Activated T-helper 17 cell treated with anti-CD3 and anti-CD28 coated beads, Interleukin-2, amount 50 U/mL, for 72 hours (primary cell): ENCODE measurements at regions not wholly inside any gene's neighbourhood (a gene's known extent, or its start where the extent isn't known, plus 50 kb on each side); places are given as distances from the start of the nearest gene placed in this dataset.

Experiments
- ATAC-seq: fragments of 150-1000 bp; cut with Tn5 transposase; replicated peaks from 2 replicates; pipeline ENCODE4 v1.10.0; 2021; ENCODE audit warnings: mild to moderate bottlenecking, moderate library complexity
- H3K27ac Mint-ChIP-seq: one replicate; pipeline ENCODE4 v1.8.0; 2022; ENCODE audit warnings: mixed read lengths
- H3K27me3 Mint-ChIP-seq: one replicate; pipeline ENCODE4 v1.8.0; 2022; ENCODE audit warnings: mixed read lengths
- H3K36me3 Mint-ChIP-seq: one replicate; pipeline ENCODE4 v1.8.0; 2022; ENCODE audit warnings: low read depth, mild to moderate bottlenecking, mixed read lengths
- H3K4me1 Mint-ChIP-seq: one replicate; pipeline ENCODE4 v1.8.0; 2022; ENCODE audit warnings: mixed read lengths
- H3K4me3 Mint-ChIP-seq: one replicate; pipeline ENCODE4 v1.8.0; 2022; ENCODE audit warnings: mild to moderate bottlenecking, mixed read lengths
- H3K9me3 Mint-ChIP-seq: one replicate; pipeline ENCODE4 v1.8.0; 2022; ENCODE audit warnings: mixed read lengths

- H3K27me3 Mint-ChIP-seq, result no peaks in the 10 kb centered on the region
- peaks cover 4% of the 10 kb centered on the region for H3K9me3 Mint-ChIP-seq
- H3K4me1 Mint-ChIP-seq, result no peaks in the 10 kb centered on the region
- no peak for ATAC-seq
- no peak overlapping the region for H3K27ac Mint-ChIP-seq
- H3K36me3 Mint-ChIP-seq, result no peaks in the 10 kb centered on the region
- H3K4me3 Mint-ChIP-seq, result no peak overlapping the region
Observed at GRCh38 chr13:57511603-57512002, 119.9 kb upstream of the PCDH17 start.

GRCh38 chr13:57527114-57527735 is 104.3 kb upstream of the PCDH17 start:
- Mint-ChIP-seq H3K36me3 (no peaks in the 10 kb centered on the region), H3K27ac (no peak overlapping the region), H3K27me3 (no peaks in the 10 kb centered on the region), H3K4me1 (no peaks in the 10 kb centered on the region), H3K4me3 (no peak overlapping the region), H3K9me3 (peaks cover 3% of the 10 kb centered on the region)
- no peak for ATAC-seq

DNA sequence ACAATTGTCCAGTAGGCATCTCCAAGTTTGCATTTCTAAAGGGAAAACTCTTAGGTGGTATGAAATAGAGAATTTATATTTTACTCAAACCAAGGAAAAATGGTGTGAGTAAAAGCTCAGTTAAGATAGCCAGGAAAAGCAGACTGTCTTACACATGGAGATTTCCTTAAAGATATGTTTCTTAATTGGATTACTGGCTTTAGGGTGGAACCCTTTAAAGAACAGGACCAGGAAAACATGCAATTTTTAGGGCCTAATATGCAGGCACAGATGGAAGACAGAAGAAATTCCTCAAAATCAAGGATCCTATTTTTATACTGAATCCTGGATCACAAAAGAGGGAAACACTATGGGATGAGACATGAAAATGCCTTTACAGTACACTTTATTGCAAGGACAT is 100.3 kb upstream of the PCDH17 start:
- H3K27ac Mint-ChIP-seq, result no peak overlapping the region
- H3K4me3 Mint-ChIP-seq, result no peak overlapping the region
- H3K36me3 Mint-ChIP-seq, result no peaks in the 10 kb centered on the region
- no peak for ATAC-seq
- H3K9me3 Mint-ChIP-seq, result peaks cover 7% of the 10 kb centered on the region
- H3K27me3 Mint-ChIP-seq, result no peaks in the 10 kb centered on the region
- H3K4me1 Mint-ChIP-seq, result no peaks in the 10 kb centered on the region

DNA sequence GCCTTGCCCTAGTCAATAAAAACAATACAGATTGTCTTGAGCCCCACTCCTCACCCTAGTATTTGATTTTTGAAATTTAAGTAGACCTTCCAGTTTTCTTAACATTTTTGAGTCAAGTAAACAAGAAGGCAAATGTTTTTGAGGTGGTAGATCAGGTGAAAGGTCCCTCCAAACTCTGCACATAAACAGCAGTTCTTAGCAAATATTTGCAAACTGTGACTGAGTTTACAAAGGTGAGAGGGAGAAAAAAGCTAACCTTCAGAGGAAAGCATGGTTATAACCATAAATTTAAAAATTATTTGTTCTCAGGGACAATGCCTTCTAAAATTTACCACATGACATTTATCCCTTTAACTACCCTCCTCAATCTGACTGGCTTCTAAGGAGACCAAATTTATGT is 84.6 kb upstream of the PCDH17 start:
- Mint-ChIP-seq H3K36me3 (no peaks in the 10 kb centered on the region), H3K27ac (no peak overlapping the region), H3K9me3 (peaks cover 4% of the 10 kb centered on the region)

DNA sequence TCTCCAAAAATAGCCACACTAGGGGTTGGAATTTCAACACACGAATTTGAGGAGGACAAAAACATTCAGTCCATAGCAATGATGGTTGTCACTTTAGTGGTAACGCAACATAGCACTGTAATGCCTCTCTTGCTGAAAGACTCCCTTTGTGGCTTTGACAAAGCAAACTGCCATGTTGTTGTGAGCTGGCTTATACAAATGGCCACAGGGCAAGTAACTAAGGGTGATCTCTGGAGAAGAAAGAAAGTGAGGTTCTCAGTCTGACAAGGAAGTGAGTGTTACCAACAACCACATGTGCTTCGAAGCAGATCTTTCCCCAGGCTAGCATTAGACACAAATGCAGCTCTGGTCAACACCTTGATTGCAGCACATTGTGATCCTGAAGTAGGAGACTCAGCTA is 79.1 kb upstream of the PCDH17 start:
- Mint-ChIP-seq H3K27ac (no peak overlapping the region), H3K36me3 (no peaks in the 10 kb centered on the region), H3K4me3 (no peak overlapping the region), H3K27me3 (no peaks in the 10 kb centered on the region), H3K9me3 (peaks cover 9% of the 10 kb centered on the region), H3K4me1 (no peaks in the 10 kb centered on the region)
- no peak for ATAC-seq

More for the DNA sequence above, 84.6 kb upstream of the PCDH17 start:
- Mint-ChIP-seq H3K4me3 (no peak overlapping the region), H3K4me1 (no peaks in the 10 kb centered on the region), H3K27me3 (no peaks in the 10 kb centered on the region)
- no peak for ATAC-seq

- no peaks in the 10 kb centered on the region for H3K36me3 Mint-ChIP-seq
- ATAC-seq, result no peak
- no peak overlapping the region for H3K4me3 Mint-ChIP-seq
- peaks cover 9% of the 10 kb centered on the region for H3K9me3 Mint-ChIP-seq
- no peak overlapping the region for H3K27ac Mint-ChIP-seq
- no peaks in the 10 kb centered on the region for H3K27me3 Mint-ChIP-seq
- H3K4me1 Mint-ChIP-seq, result no peaks in the 10 kb centered on the region
Observed at GRCh38 chr13:57553932-57554331, 77.6 kb upstream of the PCDH17 start.

DNA sequence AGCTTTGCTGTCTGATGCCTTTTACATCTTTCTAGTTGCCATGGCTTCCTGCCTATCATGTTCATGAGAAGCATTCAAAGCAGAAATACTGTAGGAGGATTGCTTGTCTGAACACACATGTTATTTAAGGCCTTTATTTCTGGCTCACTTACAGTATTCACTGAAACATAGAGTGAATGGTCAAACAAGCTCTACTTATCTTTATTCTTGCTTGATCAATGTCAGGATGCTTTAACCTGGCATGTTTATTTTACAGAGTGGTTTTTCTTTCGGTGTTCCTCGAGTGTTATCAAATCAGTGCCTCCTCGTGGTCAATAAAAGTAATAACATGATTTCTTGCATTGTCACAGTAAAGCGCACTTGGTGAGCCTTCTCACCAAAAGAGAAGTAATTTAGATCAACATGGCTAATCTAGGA is 73.5 kb upstream of the PCDH17 start:
- no peaks in the 10 kb centered on the region for H3K36me3 Mint-ChIP-seq
- no peak for ATAC-seq
- H3K27ac Mint-ChIP-seq, result no peak overlapping the region
- no peak overlapping the region for H3K4me3 Mint-ChIP-seq
- H3K27me3 Mint-ChIP-seq, result no peaks in the 10 kb centered on the region
- H3K9me3 Mint-ChIP-seq, result peaks cover 8% of the 10 kb centered on the region
- H3K4me1 Mint-ChIP-seq, result no peaks in the 10 kb centered on the region

DNA sequence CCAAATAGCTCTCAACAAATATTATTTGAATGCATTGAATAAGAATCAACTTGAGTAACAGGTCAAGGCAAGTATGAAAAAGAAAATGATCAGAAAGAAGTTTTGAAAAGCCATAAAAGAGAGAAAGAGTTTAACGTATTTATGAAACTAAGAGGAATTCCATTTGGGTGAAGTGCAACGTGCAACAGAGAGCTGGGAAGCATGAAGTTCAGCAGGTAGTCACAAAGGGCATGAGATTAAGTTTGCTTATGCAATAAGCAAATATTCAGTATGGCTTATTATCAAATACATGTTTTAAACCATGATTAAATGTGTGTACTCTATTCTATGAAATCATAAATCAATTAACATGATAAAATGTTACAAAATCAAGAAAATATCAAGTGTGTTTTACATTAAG is 62.7 kb upstream of the PCDH17 start:
- H3K27me3 Mint-ChIP-seq, result no peaks in the 10 kb centered on the region
- H3K27ac Mint-ChIP-seq, result no peak overlapping the region
- H3K4me3 Mint-ChIP-seq, result no peak overlapping the region
- peaks cover 5% of the 10 kb centered on the region for H3K4me1 Mint-ChIP-seq
- H3K36me3 Mint-ChIP-seq, result no peaks in the 10 kb centered on the region
- ATAC-seq, result no peak
- peaks cover 6% of the 10 kb centered on the region for H3K9me3 Mint-ChIP-seq

DNA sequence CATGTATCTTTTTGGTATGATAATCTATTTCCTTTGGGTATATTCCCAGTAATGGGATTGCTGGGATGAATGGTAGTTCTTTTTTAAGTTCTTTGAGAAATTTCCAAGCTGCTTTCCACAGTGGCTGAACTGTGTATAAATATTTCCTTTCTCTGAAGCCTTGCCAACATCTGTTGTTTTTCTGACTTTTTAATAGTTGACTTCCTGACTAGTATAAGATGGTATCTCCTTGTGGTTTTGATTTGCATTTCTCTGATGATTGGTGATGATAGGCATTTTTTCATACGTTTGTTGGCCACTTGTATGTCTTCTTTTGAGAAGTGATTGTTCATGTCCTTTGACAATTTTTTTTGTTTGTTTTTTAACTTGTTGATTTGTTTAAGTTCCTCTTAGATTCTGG is 61.6 kb upstream of the PCDH17 start:
- no peaks in the 10 kb centered on the region for H3K27me3 Mint-ChIP-seq
- no peak overlapping the region for H3K4me3 Mint-ChIP-seq
- H3K9me3 Mint-ChIP-seq, result peaks cover 4% of the 10 kb centered on the region
- H3K4me1 Mint-ChIP-seq, result peaks cover 5% of the 10 kb centered on the region
- no peak for ATAC-seq
- H3K27ac Mint-ChIP-seq, result no peak overlapping the region
- H3K36me3 Mint-ChIP-seq, result no peaks in the 10 kb centered on the region
